ENCODE measurements at regions not wholly inside any gene's neighbourhood (a gene's known extent, or its start where the extent isn't known, plus 50 kb on each side); places are given as distances from the start of the nearest gene placed in this dataset.

DNA sequence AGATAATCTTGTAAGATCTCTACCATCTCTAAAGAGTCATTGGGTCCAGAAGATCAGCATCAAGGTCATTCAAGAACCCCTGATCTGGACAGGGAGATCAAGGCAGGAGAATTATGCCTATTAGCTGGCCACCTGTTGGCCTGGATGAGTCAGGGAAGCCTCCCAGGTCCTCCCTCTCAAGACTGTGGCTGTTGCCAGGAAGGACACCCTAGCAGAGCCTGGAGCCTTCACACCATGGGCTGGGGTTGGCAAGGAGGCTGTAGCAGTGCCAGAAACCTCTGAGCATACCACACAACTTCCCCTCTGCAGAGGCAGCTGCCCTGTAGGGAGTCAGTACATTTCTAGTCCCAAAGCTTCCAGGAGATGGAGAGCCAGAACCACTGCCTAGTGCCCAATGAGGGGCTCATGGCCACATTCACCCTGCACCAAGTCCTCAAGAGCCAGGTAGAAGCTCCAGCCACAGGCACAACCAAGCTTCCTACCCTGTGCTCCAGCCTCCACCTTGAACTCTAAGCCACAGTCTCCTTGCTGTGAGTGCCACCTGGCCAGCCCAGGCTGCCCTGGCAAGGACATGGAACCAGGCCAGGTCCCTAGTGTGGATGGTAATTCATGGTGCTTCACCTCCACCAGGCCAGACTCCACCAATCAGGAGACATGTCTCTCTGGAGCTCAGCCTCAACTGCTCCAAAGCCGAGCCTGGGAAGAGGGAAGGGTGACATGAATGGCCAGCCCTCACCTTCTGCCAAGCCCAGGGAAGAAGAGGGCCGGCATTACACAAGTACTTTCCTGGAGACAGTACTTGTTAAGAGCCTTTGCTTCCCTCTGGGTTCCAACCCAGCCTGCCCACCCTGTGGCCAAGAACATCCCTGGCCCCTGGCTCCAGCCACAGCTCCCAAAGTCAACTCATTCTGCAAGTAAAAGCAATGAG lies 124.3 kb downstream of the BUD13 start:
- ATAC-seq: no peak
- Histone ChIP-seq H3K27me3 (peaks cover 17% of the 10 kb centered on the region), H3K4me1 (no peaks in the 10 kb centered on the region), H3K9me3 (peaks cover 0 to 11% (median 0%) of the 10 kb centered on the region in 3 donors), H3K27ac (no peak overlapping the region), H3K4me3 (no peak overlapping the region), H3K36me3 (no peaks in the 10 kb centered on the region)
- WGBS, 2 donors (ENCODE audit: low coverage in 1 of 2): no CpG with 5 or more reads among the region's 2 CpGs
- no peak for TF ChIP-seq EP300 (IDR thresholded peaks at IDR 0.05)
- TF ChIP-seq POLR2A (IDR thresholded peaks at IDR 0.05): no peak
- no peak for TF ChIP-seq POLR2AphosphoS5 (IDR thresholded peaks at IDR 0.05)
- TF ChIP-seq CTCF (IDR thresholded peaks at IDR 0.05): no peak

DNA sequence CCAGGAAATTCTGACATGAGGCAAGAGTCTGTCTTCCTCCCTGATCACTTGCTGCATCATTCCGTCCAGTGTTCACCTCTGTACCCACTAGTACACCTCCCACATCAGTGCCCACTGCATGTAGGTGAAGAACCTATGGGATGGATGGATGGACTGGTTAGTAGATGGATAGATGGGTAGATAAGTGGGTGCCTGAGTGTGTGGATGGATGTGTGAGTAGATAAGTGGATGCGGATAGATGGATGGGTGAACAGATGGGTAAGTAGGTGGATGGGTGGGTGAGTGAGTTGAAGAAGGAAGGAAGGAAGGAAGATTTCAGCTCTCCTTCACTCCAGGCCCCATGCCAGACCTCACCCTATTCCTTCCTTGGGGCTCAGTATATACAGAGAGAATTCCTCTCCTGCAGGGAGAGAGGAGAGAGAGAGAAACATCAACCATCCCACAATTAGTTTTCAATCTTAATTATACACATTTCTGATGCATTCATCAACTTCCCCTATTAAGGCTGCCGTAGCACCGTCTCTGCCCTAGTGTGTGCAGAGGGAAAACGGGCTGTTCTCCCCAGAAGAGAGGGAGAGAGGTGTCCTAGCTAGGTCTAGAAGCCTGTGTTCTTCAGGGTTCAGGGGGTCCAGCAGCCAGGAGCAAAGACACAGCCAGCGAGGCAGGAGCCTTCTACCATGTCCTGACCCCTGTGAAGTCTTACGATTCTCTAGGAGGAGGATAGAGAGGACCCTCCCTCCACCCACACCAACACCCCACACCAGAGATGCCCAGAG lies 125.3 kb downstream of the BUD13 start:
- 78 to 100% methylated on average over 2 to 4 of the region's 7 CpGs for WGBS, 2 donors (ENCODE audit: low coverage in 1 of 2)
- no peak for ATAC-seq
- Histone ChIP-seq H3K4me1 (no peaks in the 10 kb centered on the region), H3K9me3 (peaks cover 0 to 11% (median 0%) of the 10 kb centered on the region in 3 donors), H3K27ac (no peak overlapping the region), H3K4me3 (no peak overlapping the region), H3K36me3 (no peaks in the 10 kb centered on the region), H3K27me3 (peaks cover 20% of the 10 kb centered on the region)
- TF ChIP-seq POLR2AphosphoS5 (IDR thresholded peaks at IDR 0.05): no peak
- no peak for TF ChIP-seq CTCF (IDR thresholded peaks at IDR 0.05)
- TF ChIP-seq POLR2A (IDR thresholded peaks at IDR 0.05): no peak
- no peak for TF ChIP-seq EP300 (IDR thresholded peaks at IDR 0.05)

GRCh38 chr11:116646191-116646590 lies 126.6 kb downstream of the BUD13 start:
- no peak for ATAC-seq
- no peak overlapping the region for H3K4me3 ChIP-seq
- no peak overlapping the region for H3K27ac ChIP-seq
- 100% methylated on average over 1 of the region's 3 CpGs; no CpG with 5 or more reads in 1 of the 2 donors for WGBS, 2 donors (ENCODE audit: low coverage in 1 of 2)
- H3K9me3 ChIP-seq: peaks cover 0 to 11% (median 0%) of the 10 kb centered on the region in 3 donors
- TF ChIP-seq EP300 (IDR thresholded peaks at IDR 0.05) (no peak), POLR2A (IDR thresholded peaks at IDR 0.05) (no peak), POLR2AphosphoS5 (IDR thresholded peaks at IDR 0.05) (no peak), CTCF (IDR thresholded peaks at IDR 0.05) (no peak)
- H3K4me1 ChIP-seq: no peaks in the 10 kb centered on the region
- peaks cover 32% of the 10 kb centered on the region for H3K27me3 ChIP-seq
- no peaks in the 10 kb centered on the region for H3K36me3 ChIP-seq

- TF ChIP-seq POLR2A (IDR thresholded peaks at IDR 0.05): no peak
- TF ChIP-seq CTCF (IDR thresholded peaks at IDR 0.05): no peak
- TF ChIP-seq EP300 (IDR thresholded peaks at IDR 0.05): no peak
- no peak for TF ChIP-seq POLR2AphosphoS5 (IDR thresholded peaks at IDR 0.05)
- WGBS, 2 donors (ENCODE audit: low coverage in 1 of 2): 50% methylated on average over 1 to 4 of the region's 4 CpGs
- Histone ChIP-seq H3K36me3 (no peaks in the 10 kb centered on the region), H3K27me3 (peaks cover 39% of the 10 kb centered on the region), H3K4me1 (no peaks in the 10 kb centered on the region), H3K27ac (no peak overlapping the region), H3K4me3 (no peak overlapping the region), H3K9me3 (peaks cover 0 to 11% (median 0%) of the 10 kb centered on the region in 3 donors)
- ATAC-seq: no peak
Observed at GRCh38 chr11:116644941-116645305, 127.9 kb downstream of the BUD13 start.

Measured in gastroesophageal sphincter (tissue), 4 donors.